SU-DHL-6 (cell line): ENCODE measurements at regions not wholly inside any gene's neighbourhood (a gene's known extent, or its start where the extent isn't known, plus 50 kb on each side); places are given as distances from the start of the nearest gene placed in this dataset.

Experiments
- H2AFZ ChIP-seq: fragments of 200-600 bp; sonication (generic); 2 replicates; pipeline ENCODE4 v1.6.1; 2014; ENCODE audit warnings: low read depth, mild to moderate bottlenecking, moderate library complexity, mixed read lengths, antibody characterized with exemption, low read length; ENCODE audit not compliant: severe bottlenecking
- H3F3A ChIP-seq: fragments of 200-600 bp; shearing (Covaris generic); 2 replicates; pipeline ENCODE4 v1.6.0; 2016; ENCODE audit warnings: antibody characterized with exemption, mild to moderate bottlenecking; ENCODE audit not compliant: insufficient read depth
- H3K27ac ChIP-seq: fragments of 200-600 bp; sonication (generic); 2 replicates; pipeline ENCODE4 v1.5.1; 2016; ENCODE audit warnings: low read depth, mild to moderate bottlenecking, low read length, moderate library complexity, mixed read lengths
- H3K27me3 ChIP-seq: fragments of 200-600 bp; sonication (generic), shearing (Covaris generic); 2 replicates; pipeline ENCODE4 v1.6.0; 2014; ENCODE audit warnings: mild to moderate bottlenecking, low read length
- H3K36me3 ChIP-seq: fragments of 200-600 bp; sonication (generic); 2 replicates; pipeline ENCODE4 v1.6.1; 2014; ENCODE audit warnings: mild to moderate bottlenecking, low read length, mixed read lengths
- H3K4me2 ChIP-seq: fragments of 300-600, 200-600 bp; shearing (Covaris generic), sonication (generic); 2 replicates; pipeline ENCODE4 v1.6.0; 2014; ENCODE audit warnings: low read length, low read depth, mild to moderate bottlenecking; ENCODE audit not compliant: poor library complexity, severe bottlenecking
- H3K4me3 ChIP-seq: fragments of 200-600 bp; sonication (generic); 2 replicates; pipeline ENCODE4 v1.5.1; 2014; ENCODE audit warnings: antibody characterized with exemption, low read length, mild to moderate bottlenecking, mixed read lengths; ENCODE audit not compliant: insufficient read depth, poor library complexity, severe bottlenecking
- H3K79me2 ChIP-seq: fragments of 200-600 bp; sonication (generic); 2 replicates; pipeline ENCODE4 v1.6.1; 2014; ENCODE audit warnings: mild to moderate bottlenecking, low read length, moderate library complexity; ENCODE audit not compliant: insufficient read depth
- H3K9ac ChIP-seq: fragments of 200-600 bp; sonication (generic); 2 replicates; pipeline ENCODE4 v1.7.0; 2014; ENCODE audit warnings: mild to moderate bottlenecking, low read length
- H3K9me2 ChIP-seq: fragments of 200-600 bp; sonication (generic); replicated peaks from 2 replicates; pipeline ENCODE4 v1.6.1; 2014; ENCODE audit warnings: low read length; ENCODE audit not compliant: insufficient read depth
- H3K9me3 ChIP-seq: fragments of 200-600 bp; sonication (generic); 2 replicates; pipeline ENCODE4 v1.6.1; 2014; ENCODE audit warnings: low read length, mixed read lengths; ENCODE audit not compliant: insufficient read depth
- H4K20me1 ChIP-seq: fragments of 200-600 bp; sonication (generic); 2 replicates; pipeline ENCODE4 v1.6.1; 2014; ENCODE audit warnings: low read depth, mild to moderate bottlenecking, antibody characterized with exemption, low read length, moderate library complexity, mixed read lengths
- EZH2phosphoT487 ChIP-seq: fragments of 200-600 bp; sonication (generic), shearing (Covaris generic); conservative IDR thresholded peaks from 2 replicates; pipeline ENCODE4 v1.6.1; 2018; ENCODE audit warnings: mild to moderate bottlenecking, antibody characterized with exemption, low read length, moderate library complexity, mixed read lengths
- TF ChIP-seq, protein P1 (sequence below): fragments of 200-600 bp; sonication (generic); IDR thresholded peaks from one replicate; pipeline ENCODE4 v1.5.1; 2017; ENCODE audit warnings: antibody characterized with exemption, mild to moderate bottlenecking, low read length, moderate library complexity; ENCODE audit not compliant: insufficient read depth, poor library complexity, severe bottlenecking

DNA sequence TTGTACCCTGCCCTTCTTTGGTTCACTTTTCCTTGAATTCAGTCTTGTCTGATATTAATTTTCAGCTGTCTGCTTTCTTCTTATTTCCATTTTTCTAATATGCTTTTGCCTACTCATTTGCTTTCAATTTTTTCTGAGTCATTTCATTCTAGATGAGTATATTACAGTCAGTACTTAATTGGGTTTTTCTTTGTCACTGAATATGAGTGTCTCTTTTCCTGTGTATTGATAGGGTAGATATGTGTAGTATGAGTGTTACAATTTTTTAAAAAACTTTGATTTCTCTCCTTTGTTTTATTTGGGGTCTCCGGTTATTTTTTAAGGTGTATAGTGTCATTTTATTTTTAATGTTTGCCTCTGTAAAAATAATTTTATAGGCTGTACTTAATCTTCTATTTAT lies 222.2 kb downstream of the IDS start:
- no peak overlapping the region for H2AFZ ChIP-seq
- TF ChIP-seq, protein P1, sequence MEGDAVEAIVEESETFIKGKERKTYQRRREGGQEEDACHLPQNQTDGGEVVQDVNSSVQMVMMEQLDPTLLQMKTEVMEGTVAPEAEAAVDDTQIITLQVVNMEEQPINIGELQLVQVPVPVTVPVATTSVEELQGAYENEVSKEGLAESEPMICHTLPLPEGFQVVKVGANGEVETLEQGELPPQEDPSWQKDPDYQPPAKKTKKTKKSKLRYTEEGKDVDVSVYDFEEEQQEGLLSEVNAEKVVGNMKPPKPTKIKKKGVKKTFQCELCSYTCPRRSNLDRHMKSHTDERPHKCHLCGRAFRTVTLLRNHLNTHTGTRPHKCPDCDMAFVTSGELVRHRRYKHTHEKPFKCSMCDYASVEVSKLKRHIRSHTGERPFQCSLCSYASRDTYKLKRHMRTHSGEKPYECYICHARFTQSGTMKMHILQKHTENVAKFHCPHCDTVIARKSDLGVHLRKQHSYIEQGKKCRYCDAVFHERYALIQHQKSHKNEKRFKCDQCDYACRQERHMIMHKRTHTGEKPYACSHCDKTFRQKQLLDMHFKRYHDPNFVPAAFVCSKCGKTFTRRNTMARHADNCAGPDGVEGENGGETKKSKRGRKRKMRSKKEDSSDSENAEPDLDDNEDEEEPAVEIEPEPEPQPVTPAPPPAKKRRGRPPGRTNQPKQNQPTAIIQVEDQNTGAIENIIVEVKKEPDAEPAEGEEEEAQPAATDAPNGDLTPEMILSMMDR, result no peak
- no peak for TF ChIP-seq EZH2phosphoT487

DNA sequence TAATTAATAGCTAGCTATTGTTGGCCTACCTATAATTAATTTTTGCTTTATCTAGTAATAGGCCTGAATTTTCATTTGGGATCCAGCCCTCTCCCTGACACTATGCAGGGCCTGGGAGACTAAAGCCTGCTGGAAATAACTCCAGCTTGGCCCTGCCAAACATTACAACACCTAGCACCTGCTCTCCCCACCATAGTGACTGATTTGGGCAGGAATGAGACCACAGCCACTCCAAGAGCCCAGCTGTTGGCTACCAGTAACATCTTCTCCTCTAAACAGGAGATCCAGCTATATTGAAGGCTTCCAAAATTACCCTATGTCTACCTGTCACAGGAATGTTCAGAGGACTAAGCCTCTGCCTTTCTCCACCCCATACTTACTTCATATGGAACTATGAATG lies 225.1 kb downstream of the IDS start:
- H3K9me2 ChIP-seq, result no peaks in the 10 kb centered on the region
- H3K9ac ChIP-seq, result no peak overlapping the region
- H3F3A ChIP-seq, result no peaks in the 10 kb centered on the region
- H3K4me2 ChIP-seq, result no peak overlapping the region
- H3K36me3 ChIP-seq, result no peaks in the 10 kb centered on the region
- no peak overlapping the region for H2AFZ ChIP-seq
- H3K27ac ChIP-seq, result no peak overlapping the region
- no peaks in the 10 kb centered on the region for H3K79me2 ChIP-seq
- no peaks in the 10 kb centered on the region for H4K20me1 ChIP-seq
- no peak for TF ChIP-seq EZH2phosphoT487
- TF ChIP-seq, protein P1, result no peak
- no peak overlapping the region for H3K4me3 ChIP-seq
- H3K27me3 ChIP-seq, result no peaks in the 10 kb centered on the region
- H3K9me3 ChIP-seq, result no peaks in the 10 kb centered on the region

More for the DNA sequence above, 222.2 kb downstream of the IDS start:
- Histone ChIP-seq H3K9me3 (no peaks in the 10 kb centered on the region), H3K27me3 (no peaks in the 10 kb centered on the region), H3K36me3 (no peaks in the 10 kb centered on the region), H4K20me1 (no peaks in the 10 kb centered on the region), H3K27ac (no peak overlapping the region), H3K4me3 (no peak overlapping the region), H3K9me2 (no peaks in the 10 kb centered on the region), H3K79me2 (no peaks in the 10 kb centered on the region), H3K9ac (no peak overlapping the region), H3F3A (no peaks in the 10 kb centered on the region), H3K4me2 (no peak overlapping the region)

DNA sequence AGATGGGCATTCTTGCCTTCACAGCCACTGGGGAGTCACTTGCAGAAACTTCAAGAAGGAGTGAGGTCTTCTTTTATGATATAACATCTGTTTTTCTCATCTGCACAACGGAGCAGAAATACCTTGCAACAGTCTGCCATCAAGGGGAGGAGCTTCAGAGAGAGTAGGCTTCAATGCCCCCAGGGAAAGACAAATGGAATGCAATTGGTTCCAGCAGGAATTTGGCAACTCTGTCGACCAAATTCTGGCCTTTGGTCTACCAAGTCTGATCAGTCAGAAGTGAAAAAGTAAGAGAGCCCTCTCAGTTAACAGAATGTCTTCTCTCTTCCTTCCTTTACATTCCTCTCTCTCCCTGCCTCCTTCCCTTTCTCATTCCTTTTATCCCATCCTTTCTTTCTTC lies 229.3 kb downstream of the IDS start:
- no peaks in the 10 kb centered on the region for H3K79me2 ChIP-seq
- no peak overlapping the region for H3K4me3 ChIP-seq
- H3K9me3 ChIP-seq, result no peaks in the 10 kb centered on the region
- TF ChIP-seq EZH2phosphoT487, result no peak
- TF ChIP-seq, protein P1, result no peak
- no peak overlapping the region for H2AFZ ChIP-seq
- no peaks in the 10 kb centered on the region for H3F3A ChIP-seq
- H3K27me3 ChIP-seq, result no peaks in the 10 kb centered on the region
- H3K36me3 ChIP-seq, result no peaks in the 10 kb centered on the region
- H3K27ac ChIP-seq, result no peak overlapping the region
- no peaks in the 10 kb centered on the region for H3K9me2 ChIP-seq
- H3K4me2 ChIP-seq, result no peak overlapping the region
- no peak overlapping the region for H3K9ac ChIP-seq
- no peaks in the 10 kb centered on the region for H4K20me1 ChIP-seq
